ENCODE measurements at regions not wholly inside any gene's neighbourhood (a gene's known extent, or its start where the extent isn't known, plus 50 kb on each side); places are given as distances from the start of the nearest gene placed in this dataset.

DNA sequence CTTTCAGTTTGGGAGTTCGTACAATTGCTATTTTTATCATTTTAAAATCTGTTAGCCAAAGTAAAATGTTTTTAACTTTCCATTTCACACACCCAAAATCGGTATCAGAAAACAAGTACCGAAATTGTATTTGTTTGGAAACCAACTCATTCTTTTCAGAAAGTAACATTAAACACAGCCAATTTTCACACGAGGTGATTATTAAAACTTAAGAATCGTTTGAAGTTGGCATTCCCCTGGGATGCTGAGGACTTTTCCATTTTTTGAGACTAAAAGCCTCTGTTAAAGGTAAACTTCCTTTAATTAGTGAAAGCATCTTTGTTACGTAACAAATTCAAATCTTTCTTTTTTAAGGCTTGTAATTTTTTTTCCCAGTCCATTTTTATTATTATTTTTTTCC lies 623.0 kb downstream of the VRK1 start:
- no peak for TF ChIP-seq GATA1 (IDR thresholded peaks at IDR 0.05; ENCODE audit: low read depth, low read length)
- TF ChIP-seq POLR2A (IDR thresholded peaks at IDR 0.05; ENCODE audit: low read length) = no peak

All from erythroblast (primary cell).